UCSD-AML1 (cell line): ENCODE measurements at regions not wholly inside any gene's neighbourhood (a gene's known extent, or its start where the extent isn't known, plus 50 kb on each side); places are given as distances from the start of the nearest gene placed in this dataset.

Source experiments
- DNase-seq: peaks from one replicate; lab custom pipeline; 2025; ENCODE audit not compliant: unreplicated experiment; lab: John Stamatoyannopoulos, UW

GRCh38 chr12:89257340-89257739, 95.0 kb downstream of the DUSP6 start:
- no peak for DNase-seq

GRCh38 chr12:89256060-89256459, 96.2 kb downstream of the DUSP6 start:
- no peak for DNase-seq

DNA sequence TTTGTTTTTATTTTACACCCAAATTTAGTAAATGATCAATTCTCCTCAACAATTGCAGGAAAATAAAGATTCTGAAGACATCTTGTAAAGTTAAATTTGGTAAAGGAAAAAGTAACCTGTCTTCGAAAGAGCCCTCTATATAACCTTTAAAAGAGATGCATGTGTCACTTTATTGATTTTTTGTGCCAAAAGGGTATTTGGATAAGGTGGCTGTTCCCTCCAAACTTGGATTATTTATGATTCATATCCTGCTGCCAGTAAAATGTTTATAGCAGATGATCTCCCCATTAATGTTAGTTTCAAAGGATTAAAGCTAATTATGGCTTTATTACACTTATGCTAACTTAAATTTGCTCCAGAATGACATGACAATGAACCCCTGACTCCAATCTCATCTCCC, 98.8 kb downstream of the DUSP6 start:
- no peak for DNase-seq

GRCh38 chr12:89252284-89252683, 100.0 kb downstream of the DUSP6 start:
- no peak for DNase-seq

GRCh38 chr12:89251342-89252271, 100.7 kb downstream of the DUSP6 start:
- DNase-seq, result no peak

GRCh38 chr12:89250636-89251035, 101.7 kb downstream of the DUSP6 start:
- DNase-seq, result no peak

- DNase-seq, result no peak
These were observed 102.1 kb downstream of the DUSP6 start for GRCh38 chr12:89250213-89250612.

- no peak for DNase-seq
These were observed 104.3 kb downstream of the DUSP6 start for GRCh38 chr12:89247967-89248366.

GRCh38 chr12:89247541-89247942, 104.8 kb downstream of the DUSP6 start:
- DNase-seq, result no peak

GRCh38 chr12:89245090-89245489, 107.2 kb downstream of the DUSP6 start:
- peak; percentile 22 for DNase-seq

GRCh38 chr12:89244536-89244935, 107.8 kb downstream of the DUSP6 start:
- no peak for DNase-seq

GRCh38 chr12:89243771-89244170, 108.5 kb downstream of the DUSP6 start:
- no peak for DNase-seq

DNA sequence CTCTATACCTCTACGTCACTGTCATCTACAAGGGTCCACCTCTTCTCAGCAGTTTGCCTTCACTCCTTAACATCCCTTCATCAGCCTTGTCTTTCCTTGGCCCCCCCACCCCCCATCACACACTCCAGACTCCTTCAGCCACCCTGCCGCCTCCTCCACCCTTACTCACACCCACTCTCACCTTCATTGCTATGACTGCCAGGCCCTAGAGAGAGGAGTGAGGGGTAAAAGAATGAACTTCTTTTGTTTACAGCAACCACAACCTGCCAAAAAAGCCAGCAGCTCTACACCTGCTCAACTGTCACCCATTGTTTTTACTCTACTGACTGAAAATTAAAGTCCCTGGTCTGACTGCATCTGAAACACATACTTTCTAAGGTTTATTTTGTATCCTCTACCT, 112.8 kb downstream of the DUSP6 start:
- no peak for DNase-seq

DNA sequence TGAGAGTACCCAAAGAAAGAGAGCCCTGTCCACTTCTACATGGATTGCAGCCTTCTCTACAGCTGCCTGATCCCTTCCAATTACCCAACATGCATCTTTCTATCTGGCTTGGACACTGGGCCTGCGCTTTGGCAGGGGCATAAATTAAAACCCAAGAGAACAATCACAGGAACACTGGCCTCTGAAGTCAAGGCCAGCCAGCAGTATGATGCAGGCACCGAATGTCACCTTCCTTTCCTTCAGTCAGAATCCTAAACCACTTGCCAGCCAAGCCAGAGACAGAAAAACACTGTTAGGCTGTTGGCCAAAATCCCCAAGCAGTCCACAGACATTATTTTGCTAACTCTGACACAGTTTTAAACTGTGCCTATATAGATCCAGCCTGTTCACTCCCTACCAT, 113.7 kb downstream of the DUSP6 start:
- DNase-seq, result peak; percentile 11

GRCh38 chr12:89237763-89238162, 114.5 kb downstream of the DUSP6 start:
- DNase-seq, result no peak

DNA sequence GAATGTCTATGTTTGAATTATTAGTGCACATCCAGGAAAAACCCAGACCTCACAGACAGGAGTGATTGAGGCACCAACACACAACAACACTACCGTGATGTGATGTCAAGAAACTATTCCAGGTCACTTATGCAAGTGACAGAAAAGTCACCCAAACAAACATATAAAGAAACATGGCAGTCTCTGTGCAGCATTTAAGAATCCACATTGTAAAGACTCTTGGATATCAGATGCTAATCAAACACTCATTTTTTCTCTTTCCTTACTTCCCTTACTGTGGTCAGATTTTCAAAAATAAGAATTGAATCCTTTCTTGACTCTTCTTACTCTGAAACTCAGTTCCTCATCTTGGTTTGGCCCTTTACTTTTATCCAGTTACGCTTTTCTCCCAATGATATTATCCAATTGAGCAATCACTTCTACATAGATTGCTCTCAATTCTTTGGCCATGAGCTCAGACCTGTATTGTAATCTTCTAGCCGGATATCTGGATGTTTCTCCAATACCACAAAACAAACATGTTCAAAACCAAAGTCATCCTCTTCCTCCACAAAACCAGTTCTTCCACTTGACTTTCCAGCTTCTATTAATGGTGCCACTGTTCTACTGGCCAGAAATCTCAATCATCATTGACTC, 115.4 kb downstream of the DUSP6 start:
- no peak for DNase-seq

DNA sequence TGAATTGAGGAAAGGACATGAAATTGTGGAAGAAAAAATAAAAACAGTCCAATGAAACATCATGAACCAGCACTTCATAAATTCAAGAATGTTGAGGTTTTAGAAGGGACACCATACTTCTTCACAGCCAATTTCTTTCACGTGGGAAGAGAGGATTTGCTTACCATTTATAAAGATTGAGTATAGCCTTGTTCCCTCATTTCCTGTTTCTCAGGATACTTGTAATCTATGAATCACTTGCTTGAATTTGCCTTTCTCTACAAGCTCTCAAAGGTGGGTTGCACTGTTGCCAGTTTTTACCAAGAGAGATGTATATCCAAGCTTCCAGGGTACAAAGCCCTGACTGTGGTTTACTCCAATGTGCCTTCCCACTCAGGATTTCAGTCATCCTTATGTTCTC, 116.1 kb downstream of the DUSP6 start:
- no peak for DNase-seq

DNA sequence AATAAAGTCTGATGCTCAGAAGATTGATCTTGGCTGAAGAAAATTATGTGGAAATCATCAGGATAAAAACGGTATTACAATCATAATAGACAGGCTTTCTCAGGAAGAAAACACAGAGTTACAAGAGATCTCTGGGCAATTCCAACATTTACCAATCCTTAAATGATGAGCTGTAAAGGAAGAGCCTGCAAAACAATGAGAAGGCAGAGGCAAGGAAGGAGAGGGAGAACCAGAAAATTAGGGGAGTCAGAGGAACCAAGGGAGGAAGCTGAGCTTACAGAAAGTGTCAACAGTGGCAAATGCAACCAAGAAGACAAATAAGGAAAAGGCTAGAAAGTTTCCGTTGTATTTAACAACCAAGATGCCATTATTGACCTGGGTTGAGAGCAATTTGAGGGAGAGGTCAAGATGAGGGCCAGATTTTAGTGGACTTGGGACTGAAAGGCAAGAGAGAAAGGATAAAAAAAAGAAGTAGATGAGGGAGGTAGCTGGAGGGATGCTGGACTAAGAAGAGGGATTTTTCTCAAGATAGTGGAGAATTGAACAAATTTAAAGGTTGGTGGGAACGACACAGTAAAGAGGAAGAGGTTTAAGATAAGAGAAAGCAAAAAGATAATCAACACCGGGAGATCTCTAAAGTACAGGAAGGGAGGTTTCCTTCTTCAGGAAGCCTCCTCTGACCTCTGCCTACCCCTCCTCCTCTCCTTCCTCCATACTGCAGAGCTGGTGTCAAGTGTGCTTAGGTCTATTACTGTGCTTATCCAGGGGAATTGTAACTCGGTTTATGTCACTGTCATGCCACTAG, 116.9 kb downstream of the DUSP6 start:
- peak; percentile 15 for DNase-seq

- no peak for DNase-seq
These were observed 117.8 kb downstream of the DUSP6 start for GRCh38 chr12:89234324-89235114.

DNA sequence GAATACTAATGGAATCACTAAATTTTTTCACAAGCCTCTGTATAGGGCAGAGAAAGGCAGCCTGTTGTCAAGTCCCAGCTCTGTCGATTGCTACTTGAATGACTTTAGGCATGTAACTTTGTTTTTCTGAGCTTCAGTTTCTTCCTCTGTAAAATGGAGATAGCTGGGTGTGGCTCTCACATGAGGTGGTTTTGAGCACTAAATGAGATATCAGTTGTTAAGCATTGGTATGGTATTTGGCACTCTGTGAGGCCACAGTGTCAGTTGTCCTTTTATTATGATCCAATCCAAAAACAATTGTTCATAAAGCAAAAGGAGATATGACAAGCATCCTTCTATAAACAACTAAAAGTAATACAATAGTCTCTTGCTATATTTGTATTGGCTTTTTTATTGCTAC, 120.6 kb downstream of the DUSP6 start:
- no peak for DNase-seq
